HEK293 (cell line): ENCODE measurements at regions not wholly inside any gene's neighbourhood (a gene's known extent, or its start where the extent isn't known, plus 50 kb on each side); places are given as distances from the start of the nearest gene placed in this dataset.

Source experiments
- GLI2 ChIP-seq: fragments of 450-650 bp; formaldehyde crosslinking; IDR thresholded peaks from 2 replicates; pipeline ENCODE4; 2017; ENCODE audit warnings: missing biosample characterization, missing genetic modification characterization, low read depth, borderline replicate concordance
- GLIS1 ChIP-seq: fragments of 450-650 bp; formaldehyde crosslinking; IDR thresholded peaks from 2 replicates; pipeline ENCODE4 v1.5.1; 2016; ENCODE audit warnings: missing biosample characterization, missing genetic modification characterization
- TSHZ1 ChIP-seq: fragments of 450-650 bp; formaldehyde crosslinking; IDR thresholded peaks from 2 replicates; pipeline ENCODE4 v1.5.1; 2016; ENCODE audit warnings: missing biosample characterization, missing genetic modification characterization, borderline replicate concordance
- YY1 ChIP-seq: fragments of 450-650 bp; formaldehyde crosslinking; IDR thresholded peaks from 2 replicates; pipeline ENCODE4 v1.5.1; 2018; ENCODE audit warnings: missing biosample characterization, missing genetic modification characterization
- ZBTB8A ChIP-seq: fragments of 450-650 bp; formaldehyde crosslinking; IDR thresholded peaks from 2 replicates; pipeline ENCODE4 v1.5.1; 2016; ENCODE audit warnings: missing biosample characterization, missing genetic modification characterization
- ZFP3 ChIP-seq: fragments of 450-650 bp; formaldehyde crosslinking; IDR thresholded peaks from 2 replicates; pipeline ENCODE4 v1.5.1; 2016; ENCODE audit warnings: low read depth, missing biosample characterization, missing genetic modification characterization
- ZNF132 ChIP-seq: fragments of 450-650 bp; formaldehyde crosslinking; IDR thresholded peaks from 2 replicates; pipeline ENCODE4 v1.5.1; 2017; ENCODE audit warnings: missing biosample characterization, missing genetic modification characterization, borderline replicate concordance
- ZNF324 ChIP-seq: fragments of 450-650 bp; formaldehyde crosslinking; IDR thresholded peaks from 2 replicates; pipeline ENCODE4 v1.5.1; 2016; ENCODE audit warnings: missing biosample characterization, missing genetic modification characterization
- ZNF394 ChIP-seq: fragments of 450-650 bp; formaldehyde crosslinking; IDR thresholded peaks from 2 replicates; pipeline ENCODE4 v1.5.1; 2016; ENCODE audit warnings: missing biosample characterization, missing genetic modification characterization, mild to moderate bottlenecking, moderate library complexity, borderline replicate concordance
- ZNF473 ChIP-seq: fragments of 450-650 bp; formaldehyde crosslinking; IDR thresholded peaks from 2 replicates; pipeline ENCODE4 v1.5.1; 2017; ENCODE audit warnings: missing biosample characterization, missing genetic modification characterization
- ZNF555 ChIP-seq: fragments of 450-650 bp; formaldehyde crosslinking; conservative IDR thresholded peaks from 2 replicates; pipeline ENCODE4 v1.5.1; 2017; ENCODE audit warnings: missing biosample characterization, mild to moderate bottlenecking, missing genetic modification characterization, inconsistent platforms
- ZNF571 ChIP-seq: fragments of 450-650 bp; formaldehyde crosslinking; IDR thresholded peaks from 2 replicates; pipeline ENCODE4 v1.5.0; 2017; ENCODE audit warnings: missing biosample characterization, missing genetic modification characterization
- ZNF585B ChIP-seq: fragments of 450-650 bp; formaldehyde crosslinking; IDR thresholded peaks from 2 replicates; pipeline ENCODE4 v1.5.1; 2016; ENCODE audit warnings: missing biosample characterization, missing genetic modification characterization
- ZNF600 ChIP-seq: fragments of 450-650 bp; formaldehyde crosslinking; IDR thresholded peaks from 2 replicates; pipeline ENCODE4 v1.5.1; 2016; ENCODE audit warnings: missing biosample characterization, missing genetic modification characterization
- ZNF623 ChIP-seq: fragments of 450-650 bp; formaldehyde crosslinking; IDR thresholded peaks from 2 replicates; pipeline ENCODE4 v1.5.1; 2016; ENCODE audit warnings: missing biosample characterization, missing genetic modification characterization
- ZNF624 ChIP-seq: fragments of 450-650 bp; formaldehyde crosslinking; IDR thresholded peaks from 2 replicates; pipeline ENCODE4 v1.5.1; 2017; ENCODE audit warnings: missing biosample characterization, missing genetic modification characterization
- ZNF777 ChIP-seq: fragments of 450-650 bp; formaldehyde crosslinking; IDR thresholded peaks from 2 replicates; pipeline ENCODE4 v1.5.1; 2017; ENCODE audit warnings: missing biosample characterization, missing genetic modification characterization, borderline replicate concordance
- ZNF791 ChIP-seq: fragments of 450-650 bp; formaldehyde crosslinking; IDR thresholded peaks from 2 replicates; pipeline ENCODE4 v1.5.1; 2016; ENCODE audit warnings: missing biosample characterization, missing genetic modification characterization
- ZSCAN18 ChIP-seq: fragments of 450-650 bp; formaldehyde crosslinking; IDR thresholded peaks from 2 replicates; pipeline ENCODE4 v1.5.1; 2016; ENCODE audit warnings: missing biosample characterization, missing genetic modification characterization
- ZXDB ChIP-seq: fragments of 450-650 bp; formaldehyde crosslinking; IDR thresholded peaks from 2 replicates; pipeline ENCODE4 v1.5.1; 2016; ENCODE audit warnings: missing biosample characterization, missing genetic modification characterization
- TF ChIP-seq, protein P1 (sequence below): fragments of 450-650 bp; formaldehyde crosslinking; IDR thresholded peaks from 2 replicates; pipeline ENCODE4 v1.5.1; 2016; ENCODE audit warnings: missing biosample characterization, missing genetic modification characterization, borderline replicate concordance
- TF ChIP-seq, protein P2 (sequence below): fragments of 450-650 bp; formaldehyde crosslinking; IDR thresholded peaks from 2 replicates; pipeline ENCODE4 v1.5.1; 2016; ENCODE audit warnings: missing biosample characterization, missing genetic modification characterization
- TF ChIP-seq, protein P3 (sequence below): fragments of 450-650 bp; formaldehyde crosslinking; IDR thresholded peaks from 2 replicates; pipeline ENCODE4 v1.5.1; 2016; ENCODE audit warnings: missing biosample characterization, missing genetic modification characterization

GRCh38 chr17:71180801-71181385 is 939.9 kb upstream of the SOX9 start (continued):
- TF ChIP-seq, protein P1, sequence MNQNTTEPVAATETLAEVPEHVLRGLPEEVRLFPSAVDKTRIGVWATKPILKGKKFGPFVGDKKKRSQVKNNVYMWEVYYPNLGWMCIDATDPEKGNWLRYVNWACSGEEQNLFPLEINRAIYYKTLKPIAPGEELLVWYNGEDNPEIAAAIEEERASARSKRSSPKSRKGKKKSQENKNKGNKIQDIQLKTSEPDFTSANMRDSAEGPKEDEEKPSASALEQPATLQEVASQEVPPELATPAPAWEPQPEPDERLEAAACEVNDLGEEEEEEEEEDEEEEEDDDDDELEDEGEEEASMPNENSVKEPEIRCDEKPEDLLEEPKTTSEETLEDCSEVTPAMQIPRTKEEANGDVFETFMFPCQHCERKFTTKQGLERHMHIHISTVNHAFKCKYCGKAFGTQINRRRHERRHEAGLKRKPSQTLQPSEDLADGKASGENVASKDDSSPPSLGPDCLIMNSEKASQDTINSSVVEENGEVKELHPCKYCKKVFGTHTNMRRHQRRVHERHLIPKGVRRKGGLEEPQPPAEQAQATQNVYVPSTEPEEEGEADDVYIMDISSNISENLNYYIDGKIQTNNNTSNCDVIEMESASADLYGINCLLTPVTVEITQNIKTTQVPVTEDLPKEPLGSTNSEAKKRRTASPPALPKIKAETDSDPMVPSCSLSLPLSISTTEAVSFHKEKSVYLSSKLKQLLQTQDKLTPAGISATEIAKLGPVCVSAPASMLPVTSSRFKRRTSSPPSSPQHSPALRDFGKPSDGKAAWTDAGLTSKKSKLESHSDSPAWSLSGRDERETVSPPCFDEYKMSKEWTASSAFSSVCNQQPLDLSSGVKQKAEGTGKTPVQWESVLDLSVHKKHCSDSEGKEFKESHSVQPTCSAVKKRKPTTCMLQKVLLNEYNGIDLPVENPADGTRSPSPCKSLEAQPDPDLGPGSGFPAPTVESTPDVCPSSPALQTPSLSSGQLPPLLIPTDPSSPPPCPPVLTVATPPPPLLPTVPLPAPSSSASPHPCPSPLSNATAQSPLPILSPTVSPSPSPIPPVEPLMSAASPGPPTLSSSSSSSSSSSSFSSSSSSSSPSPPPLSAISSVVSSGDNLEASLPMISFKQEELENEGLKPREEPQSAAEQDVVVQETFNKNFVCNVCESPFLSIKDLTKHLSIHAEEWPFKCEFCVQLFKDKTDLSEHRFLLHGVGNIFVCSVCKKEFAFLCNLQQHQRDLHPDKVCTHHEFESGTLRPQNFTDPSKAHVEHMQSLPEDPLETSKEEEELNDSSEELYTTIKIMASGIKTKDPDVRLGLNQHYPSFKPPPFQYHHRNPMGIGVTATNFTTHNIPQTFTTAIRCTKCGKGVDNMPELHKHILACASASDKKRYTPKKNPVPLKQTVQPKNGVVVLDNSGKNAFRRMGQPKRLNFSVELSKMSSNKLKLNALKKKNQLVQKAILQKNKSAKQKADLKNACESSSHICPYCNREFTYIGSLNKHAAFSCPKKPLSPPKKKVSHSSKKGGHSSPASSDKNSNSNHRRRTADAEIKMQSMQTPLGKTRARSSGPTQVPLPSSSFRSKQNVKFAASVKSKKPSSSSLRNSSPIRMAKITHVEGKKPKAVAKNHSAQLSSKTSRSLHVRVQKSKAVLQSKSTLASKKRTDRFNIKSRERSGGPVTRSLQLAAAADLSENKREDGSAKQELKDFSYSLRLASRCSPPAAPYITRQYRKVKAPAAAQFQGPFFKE: no peak
- no peak for TF ChIP-seq ZNF473 (tag by site-specific recombination)
- TF ChIP-seq TSHZ1 (tag by site-specific recombination): peak; percentile 70
- TF ChIP-seq ZBTB8A (tag by site-specific recombination): peak; percentile 70
- no peak for TF ChIP-seq ZNF394 (tag by site-specific recombination)
- peak; percentile 39; the same call in 1 of the 2 replicates for TF ChIP-seq GLIS1 (tag by site-specific recombination)
- peak; percentile 78 for TF ChIP-seq YY1 (tag by site-specific recombination)
- TF ChIP-seq ZSCAN18 (tag by site-specific recombination): no peak; the same call in 1 of the 2 replicates
- TF ChIP-seq, protein P2, sequence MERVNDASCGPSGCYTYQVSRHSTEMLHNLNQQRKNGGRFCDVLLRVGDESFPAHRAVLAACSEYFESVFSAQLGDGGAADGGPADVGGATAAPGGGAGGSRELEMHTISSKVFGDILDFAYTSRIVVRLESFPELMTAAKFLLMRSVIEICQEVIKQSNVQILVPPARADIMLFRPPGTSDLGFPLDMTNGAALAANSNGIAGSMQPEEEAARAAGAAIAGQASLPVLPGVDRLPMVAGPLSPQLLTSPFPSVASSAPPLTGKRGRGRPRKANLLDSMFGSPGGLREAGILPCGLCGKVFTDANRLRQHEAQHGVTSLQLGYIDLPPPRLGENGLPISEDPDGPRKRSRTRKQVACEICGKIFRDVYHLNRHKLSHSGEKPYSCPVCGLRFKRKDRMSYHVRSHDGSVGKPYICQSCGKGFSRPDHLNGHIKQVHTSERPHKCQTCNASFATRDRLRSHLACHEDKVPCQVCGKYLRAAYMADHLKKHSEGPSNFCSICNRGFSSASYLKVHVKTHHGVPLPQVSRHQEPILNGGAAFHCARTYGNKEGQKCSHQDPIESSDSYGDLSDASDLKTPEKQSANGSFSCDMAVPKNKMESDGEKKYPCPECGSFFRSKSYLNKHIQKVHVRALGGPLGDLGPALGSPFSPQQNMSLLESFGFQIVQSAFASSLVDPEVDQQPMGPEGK: peak; percentile 59
- TF ChIP-seq ZNF132 (tag by site-specific recombination): no peak
- TF ChIP-seq ZNF585B (tag by site-specific recombination): no peak
- no peak for TF ChIP-seq ZNF555
- no peak for TF ChIP-seq ZNF623 (tag by site-specific recombination)
- TF ChIP-seq, protein P3, sequence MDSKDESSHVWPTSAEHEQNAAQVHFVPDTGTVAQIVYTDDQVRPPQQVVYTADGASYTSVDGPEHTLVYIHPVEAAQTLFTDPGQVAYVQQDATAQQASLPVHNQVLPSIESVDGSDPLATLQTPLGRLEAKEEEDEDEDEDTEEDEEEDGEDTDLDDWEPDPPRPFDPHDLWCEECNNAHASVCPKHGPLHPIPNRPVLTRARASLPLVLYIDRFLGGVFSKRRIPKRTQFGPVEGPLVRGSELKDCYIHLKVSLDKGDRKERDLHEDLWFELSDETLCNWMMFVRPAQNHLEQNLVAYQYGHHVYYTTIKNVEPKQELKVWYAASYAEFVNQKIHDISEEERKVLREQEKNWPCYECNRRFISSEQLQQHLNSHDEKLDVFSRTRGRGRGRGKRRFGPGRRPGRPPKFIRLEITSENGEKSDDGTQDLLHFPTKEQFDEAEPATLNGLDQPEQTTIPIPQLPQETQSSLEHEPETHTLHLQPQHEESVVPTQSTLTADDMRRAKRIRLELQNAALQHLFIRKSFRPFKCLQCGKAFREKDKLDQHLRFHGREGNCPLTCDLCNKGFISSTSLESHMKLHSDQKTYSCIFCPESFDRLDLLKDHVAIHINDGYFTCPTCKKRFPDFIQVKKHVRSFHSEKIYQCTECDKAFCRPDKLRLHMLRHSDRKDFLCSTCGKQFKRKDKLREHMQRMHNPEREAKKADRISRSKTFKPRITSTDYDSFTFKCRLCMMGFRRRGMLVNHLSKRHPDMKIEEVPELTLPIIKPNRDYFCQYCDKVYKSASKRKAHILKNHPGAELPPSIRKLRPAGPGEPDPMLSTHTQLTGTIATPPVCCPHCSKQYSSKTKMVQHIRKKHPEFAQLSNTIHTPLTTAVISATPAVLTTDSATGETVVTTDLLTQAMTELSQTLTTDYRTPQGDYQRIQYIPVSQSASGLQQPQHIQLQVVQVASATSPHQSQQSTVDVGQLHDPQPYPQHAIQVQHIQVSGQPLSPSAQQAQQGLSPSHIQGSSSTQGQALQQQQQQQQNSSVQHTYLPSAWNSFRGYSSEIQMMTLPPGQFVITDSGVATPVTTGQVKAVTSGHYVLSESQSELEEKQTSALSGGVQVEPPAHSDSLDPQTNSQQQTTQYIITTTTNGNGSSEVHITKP: no peak; the same call in 1 of the 2 replicates
- no peak for TF ChIP-seq ZNF600 (tag by site-specific recombination)
- TF ChIP-seq ZNF777: no peak
- no peak for TF ChIP-seq ZFP3 (tag by site-specific recombination)
- no peak for TF ChIP-seq ZNF624 (tag by site-specific recombination)
- peak; percentile 81 for TF ChIP-seq ZXDB
- TF ChIP-seq GLI2 (tag by site-specific recombination): 0 out of 2 replicates have a peak, but pooled peaks have one; percentile 28
- 0 out of 2 replicates have a peak, but pooled peaks have one; percentile 51 for TF ChIP-seq ZNF324 (tag by site-specific recombination)
- no peak for TF ChIP-seq ZNF791 (tag by site-specific recombination)
- TF ChIP-seq ZNF571 (tag by site-specific recombination): no peak
